Parathyroid adenoma (tissue), 2 donors: ENCODE measurements at regions not wholly inside any gene's neighbourhood (a gene's known extent, or its start where the extent isn't known, plus 50 kb on each side); places are given as distances from the start of the nearest gene placed in this dataset.

ENCODE experiments used
- H2AFZ ChIP-seq: fragments of 300-600 bp; sonication (generic); one replicate; pipeline ENCODE4 v1.7.0; 2017; ENCODE audit warnings: antibody characterized with exemption, mild to moderate bottlenecking
- H3K27ac ChIP-seq: fragments of 300-600 bp; sonication (generic); one replicate; pipeline ENCODE4 v1.7.0; 2017
- H3K27me3 ChIP-seq: fragments of 300-600 bp; sonication (generic); one replicate; pipeline ENCODE4 v1.7.0; 2017; ENCODE audit warnings: low read length; ENCODE audit not compliant: control insufficient read depth, insufficient read depth
- H3K36me3 ChIP-seq: fragments of 300-600 bp; sonication (generic); one replicate; pipeline ENCODE4 v1.7.0; 2017; ENCODE audit warnings: low read length; ENCODE audit not compliant: control insufficient read depth, insufficient read depth
- H3K4me1 ChIP-seq: fragments of 300-600 bp; sonication (generic); one replicate; pipeline ENCODE4 v1.7.0; 2017; ENCODE audit warnings: control low read depth
- H3K4me2 ChIP-seq: fragments of 300-600 bp; sonication (generic); one replicate; pipeline ENCODE4 v1.7.0; 2017; ENCODE audit warnings: low read length
- H3K4me3 ChIP-seq: fragments of 300-600 bp; sonication (generic); one replicate; pipeline ENCODE4 v1.7.0; 2017; ENCODE audit warnings: low read depth, low read length
- H3K79me2 ChIP-seq: fragments of 300-600 bp; sonication (generic); one replicate; pipeline ENCODE4 v1.7.0; 2017; ENCODE audit warnings: control low read depth
- H3K9ac ChIP-seq: fragments of 300-600 bp; sonication (generic); one replicate; pipeline ENCODE4 v1.7.0; 2017; ENCODE audit warnings: mild to moderate bottlenecking
- H3K9me3 ChIP-seq: fragments of 300-600 bp; sonication (generic); one replicate; pipeline ENCODE4 v1.7.0; 2017; ENCODE audit warnings: low read length; ENCODE audit not compliant: control insufficient read depth
- CTCF ChIP-seq: fragments of 300-600 bp; sonication (generic); IDR thresholded peaks from one replicate; pipeline ENCODE4 v1.7.0; 2017; ENCODE audit warnings: antibody characterized with exemption, mild to moderate bottlenecking
- donor health status: primary hyperparathyroidism.

- Histone ChIP-seq H3K9me3 (no peaks in the 10 kb centered on the region), H2AFZ (no peak overlapping the region), H3K27me3 (no peaks in the 10 kb centered on the region), H3K27ac (no peak overlapping the region), H3K4me3 (no peak overlapping the region), H3K36me3 (no peaks in the 10 kb centered on the region), H3K9ac (no peak overlapping the region), H3K4me1 (no peaks in the 10 kb centered on the region), H3K4me2 (no peak overlapping the region), H3K79me2 (no peaks in the 10 kb centered on the region)
- no peak for TF ChIP-seq CTCF
These were observed 417.2 kb upstream of the LRRTM4 start for GRCh38 chr2:77939370-77939769.

GRCh38 chr2:77939801-77940200, 417.6 kb upstream of the LRRTM4 start:
- no peaks in the 10 kb centered on the region for H3K36me3 ChIP-seq
- no peak for TF ChIP-seq CTCF
- H3K4me3 ChIP-seq = no peak overlapping the region
- no peak overlapping the region for H3K27ac ChIP-seq
- H3K9ac ChIP-seq = no peak overlapping the region
- H3K9me3 ChIP-seq = no peaks in the 10 kb centered on the region
- no peak overlapping the region for H3K4me2 ChIP-seq
- H3K4me1 ChIP-seq = no peaks in the 10 kb centered on the region
- H3K79me2 ChIP-seq = no peaks in the 10 kb centered on the region
- no peak overlapping the region for H2AFZ ChIP-seq
- H3K27me3 ChIP-seq = no peaks in the 10 kb centered on the region

GRCh38 chr2:77954931-77955330, 432.8 kb upstream of the LRRTM4 start:
- no peaks in the 10 kb centered on the region for H3K79me2 ChIP-seq
- H3K9ac ChIP-seq = no peak overlapping the region
- no peak for TF ChIP-seq CTCF
- no peak overlapping the region for H2AFZ ChIP-seq
- H3K4me2 ChIP-seq = no peak overlapping the region
- H3K36me3 ChIP-seq = no peaks in the 10 kb centered on the region
- H3K9me3 ChIP-seq = no peaks in the 10 kb centered on the region
- no peak overlapping the region for H3K27ac ChIP-seq
- no peak overlapping the region for H3K4me3 ChIP-seq
- H3K27me3 ChIP-seq = no peaks in the 10 kb centered on the region
- no peaks in the 10 kb centered on the region for H3K4me1 ChIP-seq

GRCh38 chr2:77962943-77963342, 440.8 kb upstream of the LRRTM4 start:
- no peak for TF ChIP-seq CTCF
- Histone ChIP-seq H3K79me2 (no peaks in the 10 kb centered on the region), H3K4me3 (no peak overlapping the region), H3K9ac (no peak overlapping the region), H3K27me3 (no peaks in the 10 kb centered on the region), H3K9me3 (no peaks in the 10 kb centered on the region), H3K4me1 (no peaks in the 10 kb centered on the region), H3K36me3 (no peaks in the 10 kb centered on the region), H3K4me2 (no peak overlapping the region), H2AFZ (no peak overlapping the region), H3K27ac (no peak overlapping the region)

GRCh38 chr2:77977471-77978063, 455.4 kb upstream of the LRRTM4 start:
- no peak overlapping the region for H3K9ac ChIP-seq
- H3K27ac ChIP-seq = no peak overlapping the region

More at GRCh38 chr2:77977471-77978063, 455.4 kb upstream of the LRRTM4 start:
- no peaks in the 10 kb centered on the region for H3K36me3 ChIP-seq
- no peak overlapping the region for H3K4me2 ChIP-seq
- no peak overlapping the region for H2AFZ ChIP-seq
- no peak overlapping the region for H3K4me3 ChIP-seq
- no peaks in the 10 kb centered on the region for H3K27me3 ChIP-seq
- H3K4me1 ChIP-seq = no peaks in the 10 kb centered on the region
- H3K9me3 ChIP-seq = no peaks in the 10 kb centered on the region
- H3K79me2 ChIP-seq = no peaks in the 10 kb centered on the region
- no peak for TF ChIP-seq CTCF
